GM18951 (cell line): ENCODE measurements at regions not wholly inside any gene's neighbourhood (a gene's known extent, or its start where the extent isn't known, plus 50 kb on each side); places are given as distances from the start of the nearest gene placed in this dataset.

Experiments
- POLR2A ChIP-seq: IDR thresholded peaks from 4 replicates; pipeline ENCODE4 v1.6.1; 2011; ENCODE audit warnings: mild to moderate bottlenecking; ENCODE audit not compliant: insufficient read length, insufficient read depth; ENCODE audit errors: extremely low read depth
- in situ Hi-C: fragments of 300-500 bp; cut with MboI; formaldehyde crosslinking; loops from one replicate; pipeline ENCODE4 v1.12.0; 2022; ENCODE audit warnings: low sequenced_read_pairs, mixed read lengths, inconsistent platforms; ENCODE audit not compliant: unreplicated experiment

- no peak for TF ChIP-seq POLR2A
- in situ Hi-C loops: loop anchor here (25.0 kb wide), 1 partner anchor 304 kb away; no protein-coding TSS in a partner anchor
Measured at GRCh38 chr18:75158465-75159237, 50.3 kb downstream of the PTGR3 start.

GRCh38 chr18:75157851-75158250 is 51.1 kb downstream of the PTGR3 start:
- in situ Hi-C loops: loop anchor here (25.0 kb wide), 1 partner anchor 304 kb away; no protein-coding TSS in a partner anchor
- TF ChIP-seq POLR2A: no peak

GRCh38 chr18:75157381-75157780 is 51.6 kb downstream of the PTGR3 start:
- TF ChIP-seq POLR2A: no peak
- in situ Hi-C loops: loop anchor here (25.0 kb wide), 1 partner anchor 305 kb away; no protein-coding TSS in a partner anchor

GRCh38 chr18:75156831-75157230 is 52.1 kb downstream of the PTGR3 start:
- no peak for TF ChIP-seq POLR2A
- in situ Hi-C loops: loop anchor here (25.0 kb wide), 1 partner anchor 305 kb away; no protein-coding TSS in a partner anchor

GRCh38 chr18:75156139-75156750 is 52.7 kb downstream of the PTGR3 start:
- no peak for TF ChIP-seq POLR2A
- in situ Hi-C loops: loop anchor here (25.0 kb wide), 1 partner anchor 306 kb away; no protein-coding TSS in a partner anchor

GRCh38 chr18:75154997-75155396 is 53.9 kb downstream of the PTGR3 start:
- no peak for TF ChIP-seq POLR2A
- in situ Hi-C loops: loop anchor here (25.0 kb wide), 1 partner anchor 307 kb away; no protein-coding TSS in a partner anchor

- TF ChIP-seq POLR2A: no peak
- in situ Hi-C loops: loop anchor here (25.0 kb wide), 1 partner anchor 308 kb away; no protein-coding TSS in a partner anchor
Measured at GRCh38 chr18:75154259-75154658, 54.7 kb downstream of the PTGR3 start.

GRCh38 chr18:75143851-75144250 is 65.1 kb downstream of the PTGR3 start:
- no peak for TF ChIP-seq POLR2A
- in situ Hi-C loops: no loop called here

GRCh38 chr18:75142677-75143076 is 66.3 kb downstream of the PTGR3 start:
- in situ Hi-C loops: no loop called here
- TF ChIP-seq POLR2A: no peak

GRCh38 chr18:75141734-75142133 is 67.2 kb downstream of the PTGR3 start:
- in situ Hi-C loops: no loop called here
- no peak for TF ChIP-seq POLR2A

- in situ Hi-C loops: no loop called here
- TF ChIP-seq POLR2A: no peak
Measured at GRCh38 chr18:75141166-75141565, 67.8 kb downstream of the PTGR3 start.

GRCh38 chr18:75140296-75140695 is 68.6 kb downstream of the PTGR3 start:
- in situ Hi-C loops: no loop called here
- TF ChIP-seq POLR2A: no peak

GRCh38 chr18:75139226-75139911 is 69.6 kb downstream of the PTGR3 start:
- TF ChIP-seq POLR2A: no peak
- in situ Hi-C loops: no loop called here
